Erythroblast (primary cell): ENCODE measurements at regions not wholly inside any gene's neighbourhood (a gene's known extent, or its start where the extent isn't known, plus 50 kb on each side); places are given as distances from the start of the nearest gene placed in this dataset.

Experiments
- GATA1 ChIP-seq: IDR thresholded peaks from 2 replicates; pipeline ENCODE4 v1.6.1; 2011; ENCODE audit warnings: low read depth, mild to moderate bottlenecking, control low read depth, low read length, moderate library complexity
- POLR2A ChIP-seq: IDR thresholded peaks from 2 replicates; pipeline ENCODE4 v1.6.1; 2011; ENCODE audit warnings: mild to moderate bottlenecking, low read length

GRCh38 chr14:75338398-75338797 lies 59.8 kb downstream of the FOS start:
- TF ChIP-seq POLR2A (no peak), GATA1 (no peak)
